ENCODE measurements at regions not wholly inside any gene's neighbourhood (a gene's known extent, or its start where the extent isn't known, plus 50 kb on each side); places are given as distances from the start of the nearest gene placed in this dataset.

GRCh38 chr18:22063672-22064071 is 105.7 kb upstream of the GATA6 start:
- TF ChIP-seq CBX8 (IDR thresholded peaks at IDR 0.05) (no peak), RCOR1 (IDR thresholded peaks at IDR 0.05; ENCODE audit: low read depth, low read length) (no peak), KDM5A (IDR thresholded peaks at IDR 0.05) (no peak)
- TF ChIP-seq, protein P1, sequence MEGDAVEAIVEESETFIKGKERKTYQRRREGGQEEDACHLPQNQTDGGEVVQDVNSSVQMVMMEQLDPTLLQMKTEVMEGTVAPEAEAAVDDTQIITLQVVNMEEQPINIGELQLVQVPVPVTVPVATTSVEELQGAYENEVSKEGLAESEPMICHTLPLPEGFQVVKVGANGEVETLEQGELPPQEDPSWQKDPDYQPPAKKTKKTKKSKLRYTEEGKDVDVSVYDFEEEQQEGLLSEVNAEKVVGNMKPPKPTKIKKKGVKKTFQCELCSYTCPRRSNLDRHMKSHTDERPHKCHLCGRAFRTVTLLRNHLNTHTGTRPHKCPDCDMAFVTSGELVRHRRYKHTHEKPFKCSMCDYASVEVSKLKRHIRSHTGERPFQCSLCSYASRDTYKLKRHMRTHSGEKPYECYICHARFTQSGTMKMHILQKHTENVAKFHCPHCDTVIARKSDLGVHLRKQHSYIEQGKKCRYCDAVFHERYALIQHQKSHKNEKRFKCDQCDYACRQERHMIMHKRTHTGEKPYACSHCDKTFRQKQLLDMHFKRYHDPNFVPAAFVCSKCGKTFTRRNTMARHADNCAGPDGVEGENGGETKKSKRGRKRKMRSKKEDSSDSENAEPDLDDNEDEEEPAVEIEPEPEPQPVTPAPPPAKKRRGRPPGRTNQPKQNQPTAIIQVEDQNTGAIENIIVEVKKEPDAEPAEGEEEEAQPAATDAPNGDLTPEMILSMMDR (IDR thresholded peaks at IDR 0.05) = no peak

Measured in A549 (cell line).